T-cell (primary cell): ENCODE measurements at regions not wholly inside any gene's neighbourhood (a gene's known extent, or its start where the extent isn't known, plus 50 kb on each side); places are given as distances from the start of the nearest gene placed in this dataset.

Source experiments
- ATAC-seq, 4 experiments: fragments of 200-7000 bp in 3 of 4; fragments of 150-1000 bp in 1 of 4; cut with Tn5 transposase; replicated peaks in 1 of 4; 1 replicate in 3 of 4; 2 replicates in 1 of 4; pipeline ENCODE4 v1.10.0; 2021; ENCODE audit warnings: moderate library complexity in 3 of 4, mild to moderate bottlenecking in 2 of 4, moderate number of reproducible peaks in 1 of 4
- CTCF ChIA-PET, 2 donors: fragments of 300-600 bp; sonication (Branson Sonifier 250); formaldehyde crosslinking; loops; one replicate each; lab custom pipeline; 2022; ENCODE audit warnings: antibody characterized with exemption in 2 of 2; lab: Charles Lee
- POLR2A ChIA-PET, 2 donors: fragments of 300-600 bp; sonication (Branson Sonifier 250); formaldehyde crosslinking; loops; one replicate each; lab custom pipeline; 2022; ENCODE audit warnings: antibody characterized with exemption in 2 of 2; lab: Charles Lee
- DNase-seq, 35 experiments: peaks; one replicate each; pipeline versions ENCODE4 v3.0.0 to v3.0.0-alpha.2; 2013 to 2023
- H3K27ac ChIP-seq: one replicate; pipeline ENCODE4 v1.5.1; 2013; ENCODE audit warnings: low read length
- H3K27me3 ChIP-seq, 2 experiments: replicated peaks in 1 of 2; 1 replicate in 1 of 2; 2 replicates in 1 of 2; pipeline versions ENCODE4 v1.6.1 to v1.7.0; 2013; ENCODE audit warnings: low read length in 1 of 2, mixed read lengths in 1 of 2; ENCODE audit not compliant: control insufficient read depth in 2 of 2, insufficient read depth in 2 of 2; ENCODE audit errors: extremely low read depth in 1 of 2
- H3K36me3 ChIP-seq, 2 donors: 1 replicate in 1 of 2; 2 replicates in 1 of 2; pipeline versions ENCODE4 v1.6.1 to v1.7.0; 2013; ENCODE audit warnings: low read length in 1 of 2; ENCODE audit not compliant: control insufficient read depth in 2 of 2, insufficient read depth in 1 of 2; ENCODE audit errors: extremely low read depth in 1 of 2
- H3K4me1 ChIP-seq, 2 experiments: 1 replicate in 1 of 2; 2 replicates in 1 of 2; pipeline versions ENCODE4 v1.6.1 to v1.7.0; 2013; ENCODE audit warnings: low read length in 2 of 2, mixed read lengths in 1 of 2; ENCODE audit not compliant: insufficient read depth in 2 of 2, control insufficient read depth in 1 of 2; ENCODE audit errors: extremely low read depth in 1 of 2
- H3K4me3 ChIP-seq, 2 donors: 1 replicate in 1 of 2; 2 replicates in 1 of 2; pipeline versions ENCODE4 v1.5.1 to v1.7.0; 2013; ENCODE audit warnings: mild to moderate bottlenecking in 2 of 2, low read length in 1 of 2, moderate library complexity in 1 of 2; ENCODE audit not compliant: control insufficient read depth in 1 of 2; ENCODE audit errors: extremely low read depth in 1 of 2
- H3K9me3 ChIP-seq: 2 replicates; pipeline ENCODE4 v1.7.0; 2013
- H3K27ac Mint-ChIP-seq, 2 donors: one replicate each; pipeline ENCODE4 v1.8.0; 2020 to 2021; ENCODE audit warnings: mild to moderate bottlenecking in 2 of 2, mixed read lengths in 2 of 2
- H3K27me3 Mint-ChIP-seq, 2 donors: one replicate each; pipeline ENCODE4 v1.8.0; 2021 to 2022; ENCODE audit warnings: mixed read lengths in 2 of 2
- H3K36me3 Mint-ChIP-seq: one replicate; pipeline ENCODE4 v1.8.0; 2021; ENCODE audit warnings: mixed read lengths
- H3K4me1 Mint-ChIP-seq, 3 donors: one replicate each; pipeline ENCODE4 v1.8.0; 2020 to 2022; ENCODE audit warnings: mixed read lengths in 3 of 3, mild to moderate bottlenecking in 1 of 3
- H3K4me3 Mint-ChIP-seq, 3 donors: one replicate each; pipeline ENCODE4 v1.8.0; 2020 to 2022; ENCODE audit warnings: mild to moderate bottlenecking in 3 of 3, mixed read lengths in 3 of 3, moderate library complexity in 3 of 3
- H3K9me3 Mint-ChIP-seq, 3 donors: one replicate each; pipeline ENCODE4 v1.8.0; 2020 to 2022; ENCODE audit warnings: mixed read lengths in 3 of 3
- WGBS: methylation state at CpG from one replicate; pipeline ENCODE4 v1.1.5; 2013; ENCODE audit warnings: missing lambda C conversion rate; ENCODE audit not compliant: insufficient coverage; 5-methylcytosine and 5-hydroxymethylcytosine counted together

GRCh38 chr11:92329137-92329536 is 104.5 kb downstream of the FAT3 start:
- Mint-ChIP-seq H3K27me3 (peaks cover 0 to 2% of the 10 kb centered on the region in 2 donors), H3K36me3 (no peaks in the 10 kb centered on the region), H3K4me3 (no peak overlapping the region), H3K27ac (no peak overlapping the region), H3K9me3 (no peaks in the 10 kb centered on the region), H3K4me1 (no peaks in the 10 kb centered on the region)
- Histone ChIP-seq H3K4me1 (no peaks in the 10 kb centered on the region), H3K36me3 (no peaks in the 10 kb centered on the region), H3K27ac (no peak overlapping the region), H3K9me3 (no peaks in the 10 kb centered on the region), H3K4me3 (no peak overlapping the region), H3K27me3 (peaks cover 0 to 2% of the 10 kb centered on the region in 2 experiments)
- DNase-seq: no peak
- ATAC-seq: no peak
- WGBS: no CpG with 5 or more reads among the region's 2 CpGs
- CTCF ChIA-PET: interaction anchor here in 1 of 2 donors (0.7 kb wide), 1 partner anchor 925 kb away, joined by 3 read pairs; no protein-coding TSS in a partner anchor
- POLR2A ChIA-PET: no interaction called here

GRCh38 chr11:92329646-92330045 is 105.0 kb downstream of the FAT3 start:
- Histone ChIP-seq H3K9me3 (no peaks in the 10 kb centered on the region), H3K4me1 (no peaks in the 10 kb centered on the region), H3K4me3 (no peak overlapping the region), H3K36me3 (no peaks in the 10 kb centered on the region), H3K27ac (no peak overlapping the region), H3K27me3 (peaks cover 0 to 2% of the 10 kb centered on the region in 2 experiments)
- CTCF ChIA-PET: interaction anchor here (0.6 to 0.7 kb wide), 2 partner anchors 925 to 1210 kb away, joined by 3 to 4 read pairs; no protein-coding TSS in a partner anchor
- no peaks in the 10 kb centered on the region for H3K36me3 Mint-ChIP-seq
- H3K27ac Mint-ChIP-seq: no peak overlapping the region
- no peaks in the 10 kb centered on the region for H3K4me1 Mint-ChIP-seq
- H3K27me3 Mint-ChIP-seq: peaks cover 0 to 2% of the 10 kb centered on the region in 2 donors
- POLR2A ChIA-PET: no interaction called here
- no peak overlapping the region for H3K4me3 Mint-ChIP-seq
- DNase-seq: no peak
- no peak for ATAC-seq
- H3K9me3 Mint-ChIP-seq: no peaks in the 10 kb centered on the region
- WGBS: 20% methylated on average over 1 of the region's 2 CpGs

GRCh38 chr11:92330114-92330513 is 105.5 kb downstream of the FAT3 start:
- H3K27ac Mint-ChIP-seq: no peak overlapping the region
- no peak overlapping the region for H3K4me3 Mint-ChIP-seq
- Histone ChIP-seq H3K4me1 (no peaks in the 10 kb centered on the region), H3K9me3 (no peaks in the 10 kb centered on the region), H3K27me3 (peaks cover 0 to 2% of the 10 kb centered on the region in 2 experiments), H3K27ac (no peak overlapping the region), H3K36me3 (no peaks in the 10 kb centered on the region), H3K4me3 (no peak overlapping the region)
- ChIA-PET POLR2A (no interaction called here), CTCF (interaction anchor here (0.6 to 0.7 kb wide), 2 partner anchors 926 to 1209 kb away, joined by 3 to 4 read pairs; no protein-coding TSS in a partner anchor)
- no peak for ATAC-seq
- 79% methylated on average over 2 of the region's 2 CpGs for WGBS
- no peaks in the 10 kb centered on the region for H3K4me1 Mint-ChIP-seq
- no peak for DNase-seq
- peaks cover 0 to 2% of the 10 kb centered on the region in 2 donors for H3K27me3 Mint-ChIP-seq
- no peaks in the 10 kb centered on the region for H3K36me3 Mint-ChIP-seq
- H3K9me3 Mint-ChIP-seq: peaks cover 0 to 2% (median 0%) of the 10 kb centered on the region in 3 donors

GRCh38 chr11:92332986-92333385 is 108.4 kb downstream of the FAT3 start:
- CTCF ChIA-PET: no interaction called here
- no peak overlapping the region for H3K27ac ChIP-seq
- no peak for DNase-seq
- no peaks in the 10 kb centered on the region for H3K36me3 ChIP-seq
- POLR2A ChIA-PET: no interaction called here
- WGBS: no CpG with 5 or more reads among the region's 1 CpG
- H3K4me3 ChIP-seq: no peak overlapping the region
- no peaks in the 10 kb centered on the region for H3K4me1 ChIP-seq
- Mint-ChIP-seq H3K4me1 (no peaks in the 10 kb centered on the region), H3K4me3 (no peak overlapping the region), H3K36me3 (no peaks in the 10 kb centered on the region), H3K27ac (no peak overlapping the region), H3K9me3 (peaks cover 0 to 4% (median 2%) of the 10 kb centered on the region in 3 donors), H3K27me3 (peaks cover 0 to 1% of the 10 kb centered on the region in 2 donors)
- H3K9me3 ChIP-seq: no peaks in the 10 kb centered on the region
- H3K27me3 ChIP-seq: peaks cover 0 to 2% of the 10 kb centered on the region in 2 experiments
- ATAC-seq: no peak

GRCh38 chr11:92340839-92341238 is 116.2 kb downstream of the FAT3 start:
- no peaks in the 10 kb centered on the region for H3K36me3 Mint-ChIP-seq
- CTCF ChIA-PET: no interaction called here
- H3K4me3 ChIP-seq: no peak overlapping the region
- H3K27me3 Mint-ChIP-seq: no peaks in the 10 kb centered on the region
- ATAC-seq (no peak), DNase-seq (no peak)
- H3K9me3 ChIP-seq: no peaks in the 10 kb centered on the region
- H3K36me3 ChIP-seq: no peaks in the 10 kb centered on the region
- H3K9me3 Mint-ChIP-seq: peaks cover 0 to 14% (median 5%) of the 10 kb centered on the region in 3 donors
- H3K27me3 ChIP-seq: no peaks in the 10 kb centered on the region
- H3K4me3 Mint-ChIP-seq: no peak overlapping the region
- POLR2A ChIA-PET: no interaction called here
- H3K4me1 ChIP-seq: no peaks in the 10 kb centered on the region
- H3K27ac Mint-ChIP-seq: no peak overlapping the region
- no peaks in the 10 kb centered on the region for H3K4me1 Mint-ChIP-seq
- 84% methylated on average over 5 of the region's 6 CpGs for WGBS
- no peak overlapping the region for H3K27ac ChIP-seq

- H3K9me3 Mint-ChIP-seq: peaks cover 0 to 16% (median 5%) of the 10 kb centered on the region in 3 donors
- 76% methylated on average over 5 of the region's 9 CpGs for WGBS
- H3K36me3 ChIP-seq: no peaks in the 10 kb centered on the region
- no peak overlapping the region for H3K27ac Mint-ChIP-seq
- ChIA-PET CTCF (no interaction called here), POLR2A (no interaction called here)
- no peaks in the 10 kb centered on the region for H3K4me1 ChIP-seq
- H3K27me3 ChIP-seq: no peaks in the 10 kb centered on the region
- H3K4me3 ChIP-seq: no peak overlapping the region
- H3K4me1 Mint-ChIP-seq: no peaks in the 10 kb centered on the region
- no peaks in the 10 kb centered on the region for H3K36me3 Mint-ChIP-seq
- DNase-seq: no peak
- ATAC-seq: no peak
- no peaks in the 10 kb centered on the region for H3K27me3 Mint-ChIP-seq
- H3K27ac ChIP-seq: no peak overlapping the region
- H3K4me3 Mint-ChIP-seq: no peak overlapping the region
- no peaks in the 10 kb centered on the region for H3K9me3 ChIP-seq
Measured at GRCh38 chr11:92342034-92342720, 117.6 kb downstream of the FAT3 start.
